Activated gamma-delta T cell treated with anti-CD3 and anti-CD28 coated beads, Interleukin-2, amount 50 U/mL, for 16 hours (primary cell): ENCODE measurements at regions not wholly inside any gene's neighbourhood (a gene's known extent, or its start where the extent isn't known, plus 50 kb on each side); places are given as distances from the start of the nearest gene placed in this dataset.
"Not testable (repeated sequence)": the region's sequence is repeated elsewhere in the genome, so short reads cannot be mapped to it uniquely, and the experiment has no call there.

ENCODE experiments used
- DNase-seq: peaks from one replicate; pipeline ENCODE4 v3.0.0-alpha.2; 2020; ENCODE audit warnings: low read depth

DNA sequence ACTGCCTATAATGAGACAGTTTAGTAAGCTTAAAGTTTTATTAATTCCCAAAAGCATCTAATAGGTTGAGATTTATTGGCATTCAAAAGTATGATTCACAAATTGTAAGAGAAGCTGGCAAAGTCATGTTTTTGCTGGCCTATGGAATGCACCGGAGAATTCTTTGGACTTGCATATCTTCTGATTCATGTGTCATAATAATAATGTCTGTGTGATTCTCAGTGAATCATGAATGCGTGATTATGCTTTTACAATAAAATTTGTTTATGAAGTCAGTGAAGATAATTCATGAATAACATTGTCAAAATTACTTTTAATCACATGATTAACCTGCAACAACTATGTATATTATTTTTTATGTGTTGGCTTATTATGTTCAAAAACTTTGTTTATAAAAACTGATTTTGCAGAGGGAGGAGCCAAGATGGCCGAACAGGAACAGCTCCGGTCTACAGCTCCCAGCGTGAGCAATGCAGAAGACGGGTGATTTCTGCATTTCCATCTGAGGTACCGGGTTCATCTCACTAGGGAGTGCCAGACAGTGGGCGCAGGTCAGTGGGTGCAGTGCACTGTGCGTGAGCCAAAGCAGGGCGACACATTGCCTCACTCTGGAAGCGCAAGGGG, 389.2 kb downstream of the SRGAP2C start:
- not testable (repeated sequence) for DNase-seq

DNA sequence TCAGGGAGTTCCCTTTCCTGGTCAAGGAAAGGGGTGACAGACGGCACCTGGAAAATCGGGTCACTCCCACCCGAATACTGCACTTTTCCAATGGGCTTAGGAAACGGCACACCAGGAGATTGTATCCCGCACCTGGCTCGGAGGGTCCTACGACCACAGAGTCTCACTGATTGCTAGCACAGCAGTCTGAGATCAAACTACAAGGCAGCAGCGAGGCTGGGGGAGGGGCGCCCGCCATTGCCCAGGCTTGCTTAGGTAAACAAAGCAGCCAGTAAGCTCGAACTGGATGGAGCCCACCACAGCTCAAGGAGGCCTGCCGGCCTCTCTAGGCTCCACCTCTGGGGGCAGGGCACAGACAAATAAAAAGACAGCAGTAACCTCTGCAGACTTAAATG, 389.7 kb downstream of the SRGAP2C start:
- DNase-seq: not testable (repeated sequence)

- not testable (repeated sequence) for DNase-seq
Observed at GRCh38 chr1:121582898-121583297, 398.1 kb downstream of the SRGAP2C start.

- no peak for DNase-seq
Observed at GRCh38 chr1:121586369-121587229, 401.8 kb downstream of the SRGAP2C start.

DNA sequence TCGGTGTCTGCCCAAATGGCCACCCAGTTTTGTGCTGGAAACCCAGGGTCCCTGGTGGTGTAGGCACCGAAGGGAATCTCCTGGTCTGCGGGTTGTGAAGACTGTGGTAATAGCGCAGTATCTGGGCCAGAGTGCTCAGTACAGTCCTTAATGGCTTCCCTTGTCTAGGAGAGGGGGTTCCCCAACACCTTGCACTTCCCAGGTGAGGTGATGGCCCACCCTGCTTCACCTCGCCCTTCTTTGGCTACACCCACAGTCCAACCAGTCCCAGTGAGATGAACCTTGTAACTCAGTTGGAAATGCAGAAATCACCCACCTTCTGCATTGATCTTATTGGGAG, 402.4 kb downstream of the SRGAP2C start:
- no peak for DNase-seq

GRCh38 chr1:121587777-121588176, 403.0 kb downstream of the SRGAP2C start:
- DNase-seq: no peak

GRCh38 chr1:121594096-121594495, 409.3 kb downstream of the SRGAP2C start:
- no peak for DNase-seq

- DNase-seq: no peak
Observed at GRCh38 chr1:121595089-121595488, 410.3 kb downstream of the SRGAP2C start.

GRCh38 chr1:121604843-121605444, 420.2 kb downstream of the SRGAP2C start:
- DNase-seq: not testable (repeated sequence)

- DNase-seq: not testable (repeated sequence)
Observed at GRCh38 chr1:121607499-121607898, 422.7 kb downstream of the SRGAP2C start.
